C4-2B (cell line): ENCODE measurements at regions not wholly inside any gene's neighbourhood (a gene's known extent, or its start where the extent isn't known, plus 50 kb on each side); places are given as distances from the start of the nearest gene placed in this dataset.

ENCODE experiments used
- H3K27ac ChIP-seq: fragments of 450-650 bp; 2 replicates; pipeline ENCODE4 v1.5.1; 2017
- CTCF ChIP-seq: fragments of 450-650 bp; conservative IDR thresholded peaks from 2 replicates; pipeline ENCODE4 v1.5.1; 2017; ENCODE audit warnings: mild to moderate bottlenecking
- ZFX ChIP-seq: fragments of 450-650 bp; IDR thresholded peaks from 2 replicates; pipeline ENCODE4 v1.6.1; 2017

GRCh38 chr2:120522151-120522751 lies 176.3 kb downstream of the INHBB start:
- TF ChIP-seq CTCF (no peak), ZFX (no peak)
- no peak overlapping the region for H3K27ac ChIP-seq

GRCh38 chr2:120523766-120524165 lies 177.8 kb downstream of the INHBB start:
- TF ChIP-seq ZFX, result no peak
- no peak for TF ChIP-seq CTCF
- H3K27ac ChIP-seq, result no peak overlapping the region

GRCh38 chr2:120524174-120524573 lies 178.2 kb downstream of the INHBB start:
- H3K27ac ChIP-seq, result no peak overlapping the region
- TF ChIP-seq ZFX, result no peak
- TF ChIP-seq CTCF, result no peak

GRCh38 chr2:120525056-120526046 lies 179.4 kb downstream of the INHBB start:
- TF ChIP-seq CTCF (no peak), ZFX (no peak)
- no peak overlapping the region for H3K27ac ChIP-seq

GRCh38 chr2:120526047-120526562 lies 180.2 kb downstream of the INHBB start:
- H3K27ac ChIP-seq, result no peak overlapping the region
- TF ChIP-seq ZFX, result no peak
- no peak for TF ChIP-seq CTCF

- TF ChIP-seq ZFX, result no peak
- no peak overlapping the region for H3K27ac ChIP-seq
These were observed 181.3 kb downstream of the INHBB start for GRCh38 chr2:120526997-120527945.

GRCh38 chr2:120528051-120528692 lies 182.2 kb downstream of the INHBB start:
- TF ChIP-seq CTCF (no peak), ZFX (no peak)
- no peak overlapping the region for H3K27ac ChIP-seq
